ENCODE measurements at regions not wholly inside any gene's neighbourhood (a gene's known extent, or its start where the extent isn't known, plus 50 kb on each side); places are given as distances from the start of the nearest gene placed in this dataset.

DNA sequence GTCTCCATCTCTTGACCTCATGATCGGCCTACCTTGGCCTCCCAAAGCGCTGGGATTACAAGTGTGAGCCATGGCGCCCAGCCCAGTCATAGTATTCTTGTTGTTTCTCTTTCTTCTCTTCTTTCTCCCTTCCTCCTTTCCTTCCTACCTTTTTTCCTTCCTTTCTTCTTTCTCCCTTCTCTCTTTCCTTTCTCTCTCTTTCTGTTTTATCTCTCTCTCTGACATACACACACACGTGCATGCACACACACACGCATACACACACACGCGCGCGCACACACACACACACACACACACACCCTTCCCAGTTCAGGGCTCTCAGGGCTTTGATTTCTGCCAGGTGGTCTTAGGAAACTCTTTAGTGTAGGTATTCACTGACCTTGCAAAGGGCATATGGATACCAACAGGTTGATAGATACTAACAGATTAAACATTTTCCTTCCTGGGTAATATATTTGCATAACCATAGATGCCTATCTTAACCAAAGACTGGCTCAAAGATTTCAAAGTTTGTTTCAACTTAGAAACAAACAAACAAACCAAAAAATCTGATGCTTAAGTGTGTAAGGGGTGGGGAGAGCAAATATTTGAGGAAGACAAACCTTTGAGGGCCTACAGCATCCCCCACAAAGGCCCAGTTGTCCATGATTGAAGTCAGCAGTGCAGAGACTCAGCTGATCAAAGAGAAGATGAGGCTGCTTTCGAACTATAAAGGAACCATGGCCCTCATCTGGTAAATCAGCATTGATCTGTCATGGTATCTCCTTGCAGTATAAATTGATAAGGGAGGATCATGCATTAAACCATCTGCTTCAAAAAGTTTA is 288.2 kb upstream of the SEMA6A start:
- H4K20me1 ChIP-seq (replicated peaks; ENCODE audit: control insufficient read depth, extremely low read depth, insufficient read depth, low read length) = no peaks in the 10 kb centered on the region
- H3K9me3 ChIP-seq (replicated peaks; ENCODE audit: control insufficient read depth, insufficient read depth, low read length) = no peaks in the 10 kb centered on the region
- H3K27me3 ChIP-seq (ENCODE audit: control insufficient read depth in 2 of 2, insufficient read depth in 2 of 2, low read length in 2 of 2) = no peaks in the 10 kb centered on the region
- no peak overlapping the region for H3K9ac ChIP-seq (replicated peaks; ENCODE audit: extremely low read depth, insufficient read depth, low read length)
- CTCF ChIA-PET = interaction anchor here (0.6 kb wide), 1 partner anchor 1935 kb away, joined by 4 read pairs; no protein-coding TSS in a partner anchor
- no peaks in the 10 kb centered on the region for H3K9me1 ChIP-seq (replicated peaks; ENCODE audit: control insufficient read depth, extremely low read depth, insufficient read depth, low read length)
- POLR2A ChIA-PET = no interaction called here
- intact Hi-C loops (cut with micrococcal nuclease) (no loop called here), dilution Hi-C loops (cut with MboI; ENCODE audit: extremely low pct_ligation_motif_present, low sequenced_read_pairs) (no loop called here)
- FAIRE-seq (no peak), DNase-seq (ENCODE audit: low read depth, low spot score) (no peak)
- no peak overlapping the region for H3K4me2 ChIP-seq (ENCODE audit: insufficient read depth, low read length)
- H3K36me3 ChIP-seq (ENCODE audit: control insufficient read depth in 2 of 2, extremely low read depth in 1 of 2, insufficient read depth in 2 of 2, low read length in 2 of 2) = no peaks in the 10 kb centered on the region
- H2AFZ ChIP-seq (ENCODE audit: low read depth, low read length) = no peak overlapping the region
- H3K27ac ChIP-seq (ENCODE audit: insufficient read depth, low read depth, low read length) = no peak overlapping the region
- TF ChIP-seq EZH2 (IDR thresholded peaks at IDR 0.05; ENCODE audit: borderline replicate concordance, low read depth, low read length, severe bottlenecking) = no peak
- TF ChIP-seq, protein P1, sequence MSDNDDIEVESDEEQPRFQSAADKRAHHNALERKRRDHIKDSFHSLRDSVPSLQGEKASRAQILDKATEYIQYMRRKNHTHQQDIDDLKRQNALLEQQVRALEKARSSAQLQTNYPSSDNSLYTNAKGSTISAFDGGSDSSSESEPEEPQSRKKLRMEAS (IDR thresholded peaks at IDR 0.05; ENCODE audit: insufficient read depth, insufficient read length) = no peak
- TF ChIP-seq, protein P2, sequence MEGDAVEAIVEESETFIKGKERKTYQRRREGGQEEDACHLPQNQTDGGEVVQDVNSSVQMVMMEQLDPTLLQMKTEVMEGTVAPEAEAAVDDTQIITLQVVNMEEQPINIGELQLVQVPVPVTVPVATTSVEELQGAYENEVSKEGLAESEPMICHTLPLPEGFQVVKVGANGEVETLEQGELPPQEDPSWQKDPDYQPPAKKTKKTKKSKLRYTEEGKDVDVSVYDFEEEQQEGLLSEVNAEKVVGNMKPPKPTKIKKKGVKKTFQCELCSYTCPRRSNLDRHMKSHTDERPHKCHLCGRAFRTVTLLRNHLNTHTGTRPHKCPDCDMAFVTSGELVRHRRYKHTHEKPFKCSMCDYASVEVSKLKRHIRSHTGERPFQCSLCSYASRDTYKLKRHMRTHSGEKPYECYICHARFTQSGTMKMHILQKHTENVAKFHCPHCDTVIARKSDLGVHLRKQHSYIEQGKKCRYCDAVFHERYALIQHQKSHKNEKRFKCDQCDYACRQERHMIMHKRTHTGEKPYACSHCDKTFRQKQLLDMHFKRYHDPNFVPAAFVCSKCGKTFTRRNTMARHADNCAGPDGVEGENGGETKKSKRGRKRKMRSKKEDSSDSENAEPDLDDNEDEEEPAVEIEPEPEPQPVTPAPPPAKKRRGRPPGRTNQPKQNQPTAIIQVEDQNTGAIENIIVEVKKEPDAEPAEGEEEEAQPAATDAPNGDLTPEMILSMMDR (IDR thresholded peaks at IDR 0.05; ENCODE audit: extremely low read depth in 1 of 2, insufficient read depth in 1 of 2, low read depth in 1 of 2, low read length in 2 of 2) = no peak
- TF ChIP-seq FOS (IDR thresholded peaks at IDR 0.05; ENCODE audit: borderline replicate concordance, insufficient read depth, low read length) = no peak
- TF ChIP-seq GATA2 (IDR thresholded peaks at IDR 0.05; ENCODE audit: insufficient read depth, insufficient read length, low read depth, low read length) = no peak
- no peak for TF ChIP-seq MYC (IDR thresholded peaks at IDR 0.05; ENCODE audit: low read depth, low read length)
- TF ChIP-seq JUN (IDR thresholded peaks at IDR 0.05; ENCODE audit: borderline replicate concordance, insufficient read depth, insufficient read length, low read depth) = no peak
- TF ChIP-seq POLR2A (IDR thresholded peaks at IDR 0.05; ENCODE audit: low read depth, low read length) = no peak
- no peak for TF ChIP-seq POLR2AphosphoS5 (IDR thresholded peaks at IDR 0.05; ENCODE audit: insufficient read depth, low read depth, low read length)
- no peak overlapping the region for H3K4me3 ChIP-seq (replicated peaks in 1 of 3; ENCODE audit: insufficient read depth in 1 of 3, low read depth in 1 of 3, low read length in 3 of 3)
- no peaks in the 10 kb centered on the region for H3K79me2 ChIP-seq (ENCODE audit: control insufficient read depth, insufficient read depth, low read length)
- no peaks in the 10 kb centered on the region for H3K4me1 ChIP-seq (ENCODE audit: control insufficient read depth, extremely low read depth, insufficient read depth, low read length)
- BruUV-seq (replicated peaks) = no TSS peak
